Jurkat, Clone E6-1 (cell line): ENCODE measurements at regions not wholly inside any gene's neighbourhood (a gene's known extent, or its start where the extent isn't known, plus 50 kb on each side); places are given as distances from the start of the nearest gene placed in this dataset.

Experiments
- DNase-seq: peaks from one replicate; pipeline ENCODE4 v3.0.0-alpha.2; 2011; ENCODE audit warnings: low read depth, low spot score
- H3K4me3 ChIP-seq: 2 replicates; pipeline ENCODE4 v1.5.1; 2011; ENCODE audit warnings: mild to moderate bottlenecking, low read length, control low read depth, moderate library complexity

GRCh38 chr2:62447411-62447810, 58.6 kb downstream of the TMEM17 start:
- no peak overlapping the region for H3K4me3 ChIP-seq
- no peak for DNase-seq

GRCh38 chr2:62446491-62446890, 59.5 kb downstream of the TMEM17 start:
- H3K4me3 ChIP-seq = no peak overlapping the region
- DNase-seq = no peak

GRCh38 chr2:62443886-62444285, 62.1 kb downstream of the TMEM17 start:
- no peak for DNase-seq
- H3K4me3 ChIP-seq = no peak overlapping the region

GRCh38 chr2:62443471-62443870, 62.5 kb downstream of the TMEM17 start:
- DNase-seq = no peak
- H3K4me3 ChIP-seq = no peak overlapping the region

GRCh38 chr2:62441824-62442223, 64.2 kb downstream of the TMEM17 start:
- DNase-seq = no peak
- no peak overlapping the region for H3K4me3 ChIP-seq

- H3K4me3 ChIP-seq = no peak overlapping the region
- no peak for DNase-seq
Observed at GRCh38 chr2:62441421-62441820, 64.6 kb downstream of the TMEM17 start.

GRCh38 chr2:62440281-62440946, 65.6 kb downstream of the TMEM17 start:
- DNase-seq = no peak
- H3K4me3 ChIP-seq = no peak overlapping the region

GRCh38 chr2:62439425-62439824, 66.6 kb downstream of the TMEM17 start:
- no peak overlapping the region for H3K4me3 ChIP-seq
- DNase-seq = no peak

- no peak overlapping the region for H3K4me3 ChIP-seq
- no peak for DNase-seq
Observed at GRCh38 chr2:62437785-62438184, 68.2 kb downstream of the TMEM17 start.

GRCh38 chr2:62435720-62436119, 70.3 kb downstream of the TMEM17 start:
- no peak overlapping the region for H3K4me3 ChIP-seq
- no peak for DNase-seq

GRCh38 chr2:62432407-62432806, 73.6 kb downstream of the TMEM17 start:
- no peak for DNase-seq
- no peak overlapping the region for H3K4me3 ChIP-seq

GRCh38 chr2:62431512-62431911, 74.5 kb downstream of the TMEM17 start:
- no peak overlapping the region for H3K4me3 ChIP-seq
- DNase-seq = no peak

GRCh38 chr2:62430146-62430545, 75.8 kb downstream of the TMEM17 start:
- no peak for DNase-seq
- H3K4me3 ChIP-seq = no peak overlapping the region

GRCh38 chr2:62427146-62427545, 78.8 kb downstream of the TMEM17 start:
- H3K4me3 ChIP-seq = no peak overlapping the region

GRCh38 chr2:62426154-62426912, 79.7 kb downstream of the TMEM17 start:
- DNase-seq = no peak
- no peak overlapping the region for H3K4me3 ChIP-seq

More at GRCh38 chr2:62427146-62427545, 78.8 kb downstream of the TMEM17 start:
- DNase-seq = no peak

- no peak for DNase-seq
- no peak overlapping the region for H3K4me3 ChIP-seq
Observed at GRCh38 chr2:62425684-62426083, 80.3 kb downstream of the TMEM17 start.

GRCh38 chr2:62424899-62425298, 81.1 kb downstream of the TMEM17 start:
- DNase-seq = no peak

GRCh38 chr2:62423883-62424458, 82.0 kb downstream of the TMEM17 start:
- no peak overlapping the region for H3K4me3 ChIP-seq
- no peak for DNase-seq

More at GRCh38 chr2:62424899-62425298, 81.1 kb downstream of the TMEM17 start:
- H3K4me3 ChIP-seq = no peak overlapping the region

GRCh38 chr2:62423235-62423634, 82.8 kb downstream of the TMEM17 start:
- no peak overlapping the region for H3K4me3 ChIP-seq
- DNase-seq = peak; percentile 6

- no peak for DNase-seq
- H3K4me3 ChIP-seq = no peak overlapping the region
Observed at GRCh38 chr2:62415518-62415917, 90.5 kb downstream of the TMEM17 start.
